ENCODE measurements at regions not wholly inside any gene's neighbourhood (a gene's known extent, or its start where the extent isn't known, plus 50 kb on each side); places are given as distances from the start of the nearest gene placed in this dataset.

DNA sequence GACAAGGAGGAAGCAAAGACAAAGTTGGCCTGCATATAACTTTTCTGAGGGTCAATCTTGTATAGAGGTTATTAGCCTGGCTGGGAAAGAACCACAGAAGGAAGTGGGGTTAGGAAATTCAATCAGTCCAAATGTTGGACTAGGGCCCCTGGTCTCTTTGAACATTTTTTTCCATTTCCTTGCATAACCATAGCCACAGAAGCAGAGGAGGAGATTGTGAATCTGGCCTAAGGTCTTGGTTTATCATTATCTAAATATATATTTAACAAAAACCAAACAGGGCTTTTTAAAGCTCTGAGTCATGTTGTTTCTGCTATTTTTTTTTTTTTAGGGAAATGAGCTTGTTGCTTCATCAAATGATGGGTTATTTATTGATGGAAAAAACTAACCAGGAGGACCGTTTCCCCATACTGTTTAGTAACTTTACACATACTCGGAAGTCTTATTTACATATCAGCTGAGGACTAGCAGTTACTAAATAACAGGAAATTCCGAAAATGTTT is 97.7 kb upstream of the ACSL4 start (continued):
- TF ChIP-seq, protein P1, sequence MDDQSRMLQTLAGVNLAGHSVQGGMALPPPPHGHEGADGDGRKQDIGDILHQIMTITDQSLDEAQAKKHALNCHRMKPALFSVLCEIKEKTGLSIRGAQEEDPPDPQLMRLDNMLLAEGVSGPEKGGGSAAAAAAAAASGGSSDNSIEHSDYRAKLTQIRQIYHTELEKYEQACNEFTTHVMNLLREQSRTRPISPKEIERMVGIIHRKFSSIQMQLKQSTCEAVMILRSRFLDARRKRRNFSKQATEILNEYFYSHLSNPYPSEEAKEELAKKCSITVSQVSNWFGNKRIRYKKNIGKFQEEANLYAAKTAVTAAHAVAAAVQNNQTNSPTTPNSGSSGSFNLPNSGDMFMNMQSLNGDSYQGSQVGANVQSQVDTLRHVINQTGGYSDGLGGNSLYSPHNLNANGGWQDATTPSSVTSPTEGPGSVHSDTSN (IDR thresholded peaks at IDR 0.05) = no peak
- TF ChIP-seq HDAC2 (IDR thresholded peaks at IDR 0.05) (no peak), CTCF (IDR thresholded peaks at IDR 0.05) (no peak), ESRRA (IDR thresholded peaks at IDR 0.05; ENCODE audit: borderline replicate concordance, low read length) (no peak), HOXB5 (CRISPR knock-in tag; IDR thresholded peaks at IDR 0.05) (no peak), POLR2AphosphoS2 (conservative IDR thresholded peaks at IDR 0.05; ENCODE audit: low read length) (no peak), FOSB (CRISPR knock-in tag; IDR thresholded peaks at IDR 0.05) (no peak), NPAS2 (CRISPR knock-in tag; IDR thresholded peaks at IDR 0.05; ENCODE audit: borderline replicate concordance) (no peak), KDM5A (IDR thresholded peaks at IDR 0.05) (no peak), TFCP2L1 (CRISPR knock-in tag; IDR thresholded peaks at IDR 0.05) (no peak), TP53 (CRISPR knock-in tag; IDR thresholded peaks at IDR 0.05) (no peak), GATA3 (IDR thresholded peaks at IDR 0.05; ENCODE audit: borderline replicate concordance) (no peak), KDM1A (IDR thresholded peaks at IDR 0.05; ENCODE audit: low read depth) (no peak), POLR2A (IDR thresholded peaks at IDR 0.05; ENCODE audit: low read length) (no peak), ZC3H11A (IDR thresholded peaks at IDR 0.05) (no peak), FOSL2 (IDR thresholded peaks at IDR 0.05) (0 out of 2 replicates have a peak, but pooled peaks have one; percentile 41), FOSL2 (CRISPR knock-in tag; IDR thresholded peaks at IDR 0.05) (peak; percentile 62), HOXB13 (CRISPR knock-in tag; IDR thresholded peaks at IDR 0.05; ENCODE audit: low read depth) (no peak), MAFK (IDR thresholded peaks at IDR 0.05; ENCODE audit: partially characterized antibody) (no peak), HES2 (IDR thresholded peaks at IDR 0.05) (0 out of 2 replicates have a peak, but pooled peaks have one; percentile 32), NR3C1 (IDR thresholded peaks at IDR 0.05) (no peak), SMC3 (IDR thresholded peaks at IDR 0.05) (no peak; the same call in 2 of the 3 replicates), PHF8 (IDR thresholded peaks at IDR 0.05; ENCODE audit: borderline replicate concordance, low read depth) (no peak), SREBF2 (IDR thresholded peaks at IDR 0.05) (no peak), MYC (IDR thresholded peaks at IDR 0.05; ENCODE audit: borderline replicate concordance, low read length) (no peak), USF2 (IDR thresholded peaks at IDR 0.05) (no peak), JUNB (IDR thresholded peaks at IDR 0.05) (peak; percentile 78)
- TF ChIP-seq, protein P2, sequence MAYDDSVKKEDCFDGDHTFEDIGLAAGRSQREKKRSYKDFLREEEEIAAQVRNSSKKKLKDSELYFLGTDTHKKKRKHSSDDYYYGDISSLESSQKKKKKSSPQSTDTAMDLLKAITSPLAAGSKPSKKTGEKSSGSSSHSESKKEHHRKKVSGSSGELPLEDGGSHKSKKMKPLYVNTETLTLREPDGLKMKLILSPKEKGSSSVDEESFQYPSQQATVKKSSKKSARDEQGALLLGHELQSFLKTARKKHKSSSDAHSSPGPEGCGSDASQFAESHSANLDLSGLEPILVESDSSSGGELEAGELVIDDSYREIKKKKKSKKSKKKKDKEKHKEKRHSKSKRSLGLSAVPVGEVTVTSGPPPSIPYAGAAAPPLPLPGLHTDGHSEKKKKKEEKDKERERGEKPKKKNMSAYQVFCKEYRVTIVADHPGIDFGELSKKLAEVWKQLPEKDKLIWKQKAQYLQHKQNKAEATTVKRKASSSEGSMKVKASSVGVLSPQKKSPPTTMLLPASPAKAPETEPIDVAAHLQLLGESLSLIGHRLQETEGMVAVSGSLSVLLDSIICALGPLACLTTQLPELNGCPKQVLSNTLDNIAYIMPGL (CRISPR knock-in tag; IDR thresholded peaks at IDR 0.05; ENCODE audit: borderline replicate concordance) = no peak
